Stimulated activated CD8-positive, alpha-beta memory T cell treated with anti-CD3 and anti-CD28 coated beads, Interleukin-7, amount 100 ng/mL, for 48 hours (primary cell): ENCODE measurements at regions not wholly inside any gene's neighbourhood (a gene's known extent, or its start where the extent isn't known, plus 50 kb on each side); places are given as distances from the start of the nearest gene placed in this dataset.

Source experiments
- DNase-seq, 2 donors: peaks; one replicate each; pipeline ENCODE4 v3.0.0-alpha.2; 2020; ENCODE audit warnings: low read depth in 1 of 2; ENCODE audit errors: extremely low read depth in 1 of 2

DNA sequence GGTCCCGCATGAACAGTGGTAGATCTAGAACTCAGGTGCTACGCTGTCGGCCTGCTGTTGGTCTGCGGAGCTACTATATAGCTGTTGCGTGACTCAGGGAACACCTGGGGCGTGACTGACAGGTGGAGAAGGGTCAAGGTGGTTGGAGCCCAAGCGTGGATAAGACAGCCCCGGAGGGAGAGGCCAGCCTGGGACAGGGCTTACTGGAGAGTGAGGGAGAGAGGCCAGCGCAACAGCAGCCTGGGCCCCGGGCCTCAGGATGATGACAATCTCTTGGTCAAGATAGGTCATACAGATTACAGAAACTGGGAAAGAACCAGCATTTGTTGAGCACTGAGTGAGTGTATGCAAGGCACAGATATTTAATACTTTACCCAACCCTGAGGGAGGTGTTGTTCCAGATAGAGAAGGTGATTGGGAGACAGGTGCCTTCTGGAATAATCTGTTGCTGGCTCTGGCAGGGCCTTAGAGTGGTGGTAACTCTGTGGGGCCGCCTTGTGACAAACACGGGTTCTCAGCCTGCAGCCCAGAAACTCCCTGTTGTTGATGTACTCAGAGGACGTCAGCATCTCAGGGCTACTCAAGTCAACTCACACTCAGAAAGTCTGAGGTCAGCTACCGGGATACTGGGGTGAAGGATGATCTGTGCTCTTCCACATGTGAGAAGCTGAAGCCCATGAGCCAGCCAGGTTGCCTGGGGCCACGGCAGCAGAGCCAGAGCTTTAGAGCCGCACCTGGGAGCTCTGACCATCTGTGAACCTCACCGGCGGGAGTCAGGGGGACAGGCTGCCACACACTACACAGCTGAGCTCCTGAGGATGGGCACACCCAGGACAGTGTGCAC lies 265.4 kb upstream of the HES1 start:
- DNase-seq: no peak

- DNase-seq: no peak
Observed at GRCh38 chr3:193871220-193871485, 264.8 kb upstream of the HES1 start.

GRCh38 chr3:193872265-193872753 lies 263.6 kb upstream of the HES1 start:
- DNase-seq: peak in 1 of 2 donors; percentile 40

- DNase-seq: no peak
Observed at GRCh38 chr3:193873426-193874201, 262.3 kb upstream of the HES1 start.

DNA sequence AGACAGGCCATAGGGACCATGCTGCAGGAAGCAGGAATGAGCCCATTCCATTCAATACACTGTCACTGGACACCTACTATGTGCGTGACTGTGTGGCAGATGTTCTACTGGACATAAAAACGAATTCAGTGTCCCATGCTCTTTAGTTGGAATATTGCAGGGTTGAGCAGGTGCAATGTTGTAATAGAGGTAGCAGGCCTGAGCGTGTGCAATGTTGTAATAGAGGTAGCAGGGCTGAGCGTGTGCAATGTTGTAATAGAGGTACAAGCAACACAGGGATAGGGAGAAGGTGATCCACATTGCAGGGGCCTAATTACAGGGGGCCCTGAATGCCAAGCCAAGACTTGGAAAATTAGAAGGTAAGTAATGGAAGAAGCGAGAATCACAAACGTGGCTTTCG lies 261.4 kb upstream of the HES1 start:
- no peak for DNase-seq

- no peak for DNase-seq
Observed at GRCh38 chr3:193874997-193875593, 260.9 kb upstream of the HES1 start.

- DNase-seq: no peak
Observed at GRCh38 chr3:193875601-193876321, 260.2 kb upstream of the HES1 start.

DNA sequence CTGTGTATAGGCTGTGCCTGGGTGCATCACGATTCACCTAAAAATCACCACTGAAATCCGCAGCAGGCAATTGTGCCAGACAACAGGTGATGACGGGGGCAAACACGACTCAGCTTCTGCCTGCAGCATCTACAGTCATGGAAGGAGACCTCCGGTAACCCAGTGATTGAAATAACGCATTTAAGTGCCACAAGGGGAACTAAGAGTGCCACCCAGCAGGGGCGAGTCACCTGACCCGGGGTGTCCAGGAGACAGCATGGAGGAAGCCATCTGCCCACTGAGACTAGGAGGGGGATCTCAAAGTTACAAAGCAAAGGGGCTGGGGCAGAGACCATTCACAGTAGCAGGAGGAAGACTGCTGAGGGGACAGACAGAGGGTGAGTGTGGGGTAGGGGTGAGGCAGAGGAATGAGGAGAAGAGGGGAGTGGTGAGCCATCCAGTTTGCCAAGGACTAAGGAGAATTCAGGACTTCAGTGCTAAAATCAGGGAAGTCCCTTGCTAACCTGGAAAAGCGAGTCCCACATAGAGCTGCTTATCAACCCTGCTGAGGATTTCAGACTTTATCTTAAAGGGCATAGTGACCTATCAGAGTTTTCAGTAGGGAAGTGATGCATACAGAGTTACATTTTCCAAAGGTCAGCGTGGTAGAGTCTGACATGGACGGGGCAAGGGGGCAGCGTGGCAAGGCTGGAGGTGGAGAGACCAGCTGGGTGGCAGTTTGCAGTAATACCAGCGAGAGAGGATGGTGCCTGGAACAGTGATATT lies 256.7 kb upstream of the HES1 start:
- no peak for DNase-seq

DNA sequence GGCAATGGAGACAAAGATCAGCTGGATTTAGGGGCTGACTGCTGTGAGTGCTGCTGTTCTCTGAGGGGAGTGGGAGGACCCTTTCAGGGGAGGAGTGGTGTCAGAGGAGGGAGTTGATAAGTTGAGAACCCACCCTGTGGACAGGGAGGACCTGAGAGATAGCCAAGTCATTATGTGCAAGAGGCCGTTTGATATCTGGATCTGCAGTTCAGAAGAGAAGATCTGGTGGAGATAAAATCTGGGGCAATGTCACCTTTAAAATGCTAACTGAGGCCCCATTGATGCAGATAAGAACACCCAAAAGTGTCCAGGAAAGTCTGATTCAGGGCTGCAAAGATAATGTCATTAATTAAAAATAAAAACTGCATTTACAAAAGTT lies 256.1 kb upstream of the HES1 start:
- no peak for DNase-seq

DNA sequence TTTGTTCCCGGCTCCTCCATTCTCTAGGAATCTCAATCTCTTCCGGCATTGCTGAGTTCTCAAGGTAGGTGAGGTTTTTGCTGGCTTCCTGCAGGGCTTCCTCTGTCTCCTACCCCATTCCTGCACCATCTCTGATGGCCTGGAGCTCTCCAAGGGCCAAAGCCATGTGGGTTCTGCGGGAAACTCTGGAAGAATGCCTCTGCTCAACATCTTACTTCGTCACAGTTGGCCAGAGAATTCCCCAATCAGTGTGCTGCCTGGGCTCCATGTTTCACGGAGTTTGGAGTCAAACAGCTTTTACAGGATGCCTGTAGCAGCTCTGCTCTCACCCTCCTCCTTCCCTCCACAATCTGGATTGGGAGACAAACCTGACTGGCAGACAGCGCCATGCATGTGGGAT lies 253.9 kb upstream of the HES1 start:
- DNase-seq: no peak

DNA sequence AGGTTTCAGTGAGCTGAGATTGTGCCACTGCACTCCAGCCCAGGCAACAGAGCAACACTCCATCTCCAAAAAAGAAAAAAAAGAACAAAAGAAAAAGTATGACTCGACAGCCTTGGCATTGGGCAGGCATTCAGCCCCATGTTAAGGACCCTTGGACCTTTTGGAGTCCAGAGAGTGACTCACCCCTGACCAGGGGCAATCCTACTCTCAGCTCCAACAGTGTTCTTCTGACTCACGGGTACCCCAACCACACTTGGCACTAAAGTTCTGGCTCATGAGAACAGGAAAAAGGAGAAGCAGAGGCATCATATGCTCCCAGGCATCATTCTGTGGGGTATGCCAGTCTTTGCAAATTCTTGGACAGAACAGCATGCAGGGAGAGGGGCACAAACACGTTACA lies 252.4 kb upstream of the HES1 start:
- no peak for DNase-seq

DNA sequence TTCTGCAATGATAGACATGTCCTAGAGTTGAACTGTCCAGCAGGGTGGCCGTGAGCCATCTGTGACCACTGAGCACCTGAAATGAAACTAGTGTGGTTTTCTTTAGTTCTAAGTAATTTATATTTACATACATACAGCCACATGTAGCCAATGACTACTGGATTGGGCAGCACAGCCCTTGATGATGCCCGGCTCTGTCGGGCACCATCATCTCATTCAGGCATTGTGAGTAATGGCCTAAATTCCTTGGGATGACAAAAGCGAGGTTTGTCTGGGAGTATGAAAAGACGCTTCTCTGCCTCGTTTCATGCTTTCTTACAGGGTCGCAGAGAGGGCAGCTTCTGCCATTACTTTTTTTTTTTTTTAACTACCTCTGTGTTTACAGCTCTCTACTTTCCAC lies 251.9 kb upstream of the HES1 start:
- DNase-seq: no peak

DNA sequence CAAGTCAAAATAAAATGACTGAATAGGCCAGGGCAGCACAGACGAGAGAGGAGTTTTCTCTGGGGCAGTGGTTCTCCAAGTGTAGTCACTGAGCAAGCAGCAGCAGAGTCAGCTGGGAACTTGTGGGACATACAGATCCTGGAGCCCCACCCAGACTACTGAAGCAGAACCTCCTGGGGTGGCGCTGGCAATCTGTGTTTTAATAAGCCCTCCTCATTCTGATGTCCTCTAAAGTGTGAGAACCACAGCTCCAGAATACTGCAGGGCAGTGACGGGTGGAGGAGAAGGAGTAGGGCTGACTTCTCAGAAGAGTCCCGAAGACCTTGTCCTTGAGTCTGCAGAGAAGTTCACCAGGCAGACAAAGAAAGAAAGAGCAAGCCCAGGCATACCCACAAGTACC lies 251.3 kb upstream of the HES1 start:
- DNase-seq: no peak

DNA sequence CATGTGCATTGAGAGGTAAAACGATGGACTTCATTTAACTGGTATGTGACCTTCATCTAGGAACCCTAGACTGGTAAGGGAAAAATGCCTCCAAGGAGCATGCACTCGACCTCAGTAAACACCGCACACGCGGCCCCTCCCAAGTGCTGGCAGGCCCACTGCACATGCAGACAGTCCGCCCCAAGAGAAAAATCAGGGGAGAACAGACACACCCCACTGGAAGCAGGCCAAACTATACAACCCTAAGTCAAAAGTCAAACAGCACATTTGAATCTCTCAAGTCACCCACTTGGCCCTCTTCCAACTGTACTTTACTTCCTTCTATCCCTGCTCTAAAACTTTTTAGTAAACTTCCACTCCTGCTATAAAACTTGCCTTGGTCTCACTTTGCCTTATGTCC lies 250.1 kb upstream of the HES1 start:
- no peak for DNase-seq

DNA sequence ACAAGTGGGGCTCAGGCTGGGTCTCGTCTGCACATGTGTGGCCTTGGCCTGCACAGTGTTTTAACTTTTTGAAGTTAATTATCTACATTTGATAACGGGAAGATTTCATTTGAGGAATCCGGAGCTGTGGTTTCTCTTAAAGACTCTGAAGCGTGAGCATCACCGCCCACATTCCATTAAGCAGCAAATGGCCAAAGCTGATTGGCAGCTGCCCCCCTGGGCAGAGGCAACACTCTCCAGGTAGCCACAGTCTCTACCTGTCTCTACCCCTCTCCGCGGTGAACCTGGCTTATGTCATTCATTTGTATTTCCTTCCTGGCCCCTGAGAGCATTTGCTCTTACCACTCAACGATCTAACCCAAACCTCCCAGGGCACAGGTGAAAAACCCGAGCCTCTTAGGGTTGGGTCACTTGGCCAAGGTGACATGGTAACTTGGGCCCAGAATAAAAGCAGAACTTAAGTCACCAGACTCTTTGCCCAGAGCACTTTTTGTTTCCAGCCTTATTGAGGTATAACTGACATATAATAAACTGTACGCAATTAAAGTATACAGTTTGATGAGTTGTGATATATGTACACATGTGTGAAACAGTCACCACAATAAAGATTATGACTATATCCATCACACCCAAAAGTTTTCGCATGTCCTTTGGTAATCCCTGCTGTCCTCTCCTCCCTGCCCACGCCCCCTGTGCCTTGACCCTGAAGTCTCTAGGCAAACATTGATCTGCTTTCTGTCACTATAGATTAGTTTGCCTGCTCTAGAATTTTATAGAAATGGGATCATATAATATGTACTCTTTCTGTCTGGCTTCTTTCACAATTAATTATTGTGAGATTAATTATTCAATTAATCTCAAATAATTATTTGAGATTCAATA lies 245.7 kb upstream of the HES1 start:
- no peak for DNase-seq

DNA sequence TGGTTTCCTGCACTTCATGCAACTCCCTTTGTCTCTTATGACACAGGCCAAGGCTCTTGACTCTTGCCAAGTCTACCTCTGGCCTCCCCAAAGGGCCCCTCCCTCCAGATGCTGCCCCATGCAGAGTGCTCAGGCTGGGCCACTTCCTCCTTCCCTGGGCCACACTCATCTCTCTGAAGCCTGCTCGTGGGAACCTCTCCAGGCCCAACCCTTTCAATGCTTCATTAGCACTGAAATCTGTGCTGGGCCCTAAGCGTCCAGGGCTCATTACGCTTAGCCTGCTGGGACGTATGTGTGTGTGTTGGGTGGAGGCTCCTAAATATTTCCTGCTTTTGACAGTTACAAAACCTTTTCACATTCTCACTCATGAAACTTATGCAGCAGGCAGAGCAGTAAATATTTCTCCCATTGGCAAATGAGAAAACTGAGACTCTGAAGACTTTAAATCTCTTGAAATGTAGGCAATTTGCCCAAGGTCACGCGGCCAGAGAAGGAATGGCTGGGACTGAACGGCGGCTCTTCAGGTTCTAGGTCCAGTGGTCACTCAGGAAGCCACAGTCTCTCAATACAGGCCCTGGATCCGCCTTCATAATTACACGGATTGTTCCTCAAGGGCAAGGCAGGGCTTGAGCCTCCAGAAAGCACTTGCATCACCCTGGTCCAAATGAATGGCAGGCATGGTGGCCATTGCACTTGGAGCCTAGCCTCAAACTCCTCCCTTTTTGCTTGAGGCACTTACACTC lies 241.7 kb upstream of the HES1 start:
- no peak for DNase-seq

- no peak for DNase-seq
Observed at GRCh38 chr3:193895409-193895808, 240.5 kb upstream of the HES1 start.

DNA sequence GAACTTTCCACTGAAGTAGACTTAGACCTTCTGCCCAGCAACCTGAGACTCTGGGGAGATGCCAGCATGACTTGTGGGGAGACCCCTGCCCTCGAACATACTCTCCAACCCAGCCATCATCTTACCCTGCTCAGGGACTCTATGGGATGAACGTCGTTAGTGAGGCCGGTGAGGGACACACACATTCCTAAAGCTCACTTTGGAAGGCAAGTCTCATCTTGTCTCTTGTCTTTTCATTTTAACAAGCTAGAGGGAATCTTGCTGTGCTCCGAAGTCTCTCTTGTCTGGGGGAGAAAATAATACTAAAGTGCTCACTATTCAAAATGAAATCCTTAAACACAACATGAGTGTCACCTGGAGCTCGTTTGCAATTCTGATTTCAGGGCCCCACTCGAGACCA lies 239.5 kb upstream of the HES1 start:
- no peak for DNase-seq

DNA sequence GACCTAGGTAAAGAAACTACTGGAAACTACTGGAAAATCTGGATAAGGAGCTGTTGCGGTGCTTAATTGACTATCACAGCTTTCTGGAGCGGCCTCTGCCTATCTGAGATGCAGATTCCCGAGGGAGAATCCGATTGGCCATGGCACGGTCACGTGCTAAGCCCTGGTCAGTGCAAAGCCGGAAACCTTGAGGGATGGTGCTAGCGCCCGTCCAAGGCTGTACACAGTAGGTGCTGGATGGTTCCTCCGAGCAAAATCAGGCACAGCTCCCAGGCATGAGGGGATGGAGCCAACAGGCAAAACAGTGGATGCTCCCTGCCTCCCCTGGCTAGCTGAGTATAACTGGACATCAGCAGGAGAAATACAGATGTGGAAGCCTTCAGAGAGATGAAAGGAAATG lies 238.7 kb upstream of the HES1 start:
- DNase-seq: no peak
